ENCODE measurements at regions not wholly inside any gene's neighbourhood (a gene's known extent, or its start where the extent isn't known, plus 50 kb on each side); places are given as distances from the start of the nearest gene placed in this dataset.

GRCh38 chr11:13102865-13103539, 93.9 kb downstream of the RASSF10 start:
- WGBS (ENCODE audit: insufficient coverage, low coverage, missing lambda C conversion rate): 8% methylated on average over 5 of the region's 5 CpGs
- peak overlapping the region; percentile 22 for H3K4me2 ChIP-seq (ENCODE audit: insufficient read depth, low read length)
- DNase-seq (ENCODE audit: extremely low read depth in 1 of 4, low spot score in 3 of 4): peak in 3 of 4 experiments; percentile 18 to 87 (median 62)
- in situ Hi-C loops (cut with MboI) (no loop called here), intact Hi-C loops (cut with micrococcal nuclease) (no loop called here)
- POLR2A ChIA-PET: interaction anchor here (0.5 to 1.2 kb wide), 4 partner anchors 12 to 40 kb away, joined by 3 to 4 read pairs (median 3); no protein-coding TSS in a partner anchor
- peaks cover 31 to 56% of the 10 kb centered on the region in 2 experiments for H3K4me1 ChIP-seq (replicated peaks in 1 of 2; ENCODE audit: control insufficient read depth in 2 of 2, insufficient read depth in 2 of 2, low read length in 2 of 2)
- H3K9ac ChIP-seq (ENCODE audit: insufficient read depth in 1 of 2, low read depth in 2 of 2, low read length in 2 of 2): no peak overlapping the region; a peak in 1 of 4 replicates
- ATAC-seq: peak; percentile 57
- no peaks in the 10 kb centered on the region for H4K20me1 ChIP-seq (replicated peaks; ENCODE audit: control insufficient read depth, insufficient read depth, low read length)
- peak overlapping the region; percentile 86 for H2AFZ ChIP-seq (ENCODE audit: low read depth, low read length)
- CTCF ChIA-PET (ENCODE audit: low intra/inter-chr PET ratio): no interaction called here
- H3K9me3 ChIP-seq (replicated peaks; ENCODE audit: control insufficient read depth, insufficient read depth, low read depth, low read length): no peaks in the 10 kb centered on the region; the same call in 1 of the 2 replicates
- H3K4me3 ChIP-seq: no peak overlapping the region
- no TSS peak for BruUV-seq (replicated peaks)
- peak; percentile 62 for FAIRE-seq
- peak overlapping the region; percentile 48 for H3K27ac ChIP-seq (ENCODE audit: extremely low read depth, low read depth, low read length)
- no peaks in the 10 kb centered on the region for H3K79me2 ChIP-seq (ENCODE audit: control insufficient read depth, insufficient read depth, low read length)
- H3K27me3 ChIP-seq (ENCODE audit: control insufficient read depth in 2 of 2, insufficient read depth in 2 of 2, low read length in 2 of 2): no peaks in the 10 kb centered on the region
- H3K9me1 ChIP-seq (ENCODE audit: control insufficient read depth, insufficient read depth, low read length): no peaks in the 10 kb centered on the region
- no peaks in the 10 kb centered on the region for H3K36me3 ChIP-seq (ENCODE audit: control insufficient read depth, insufficient read depth, low read length)
- TF ChIP-seq TEAD2 (tag; IDR thresholded peaks at IDR 0.05) (no peak), L3MBTL2 (IDR thresholded peaks at IDR 0.05) (no peak), SIN3B (IDR thresholded peaks at IDR 0.05; ENCODE audit: low read depth) (no peak), ZNF707 (CRISPR knock-in tag; conservative IDR thresholded peaks at IDR 0.05) (no peak), ZFP1 (CRISPR knock-in tag; IDR thresholded peaks at IDR 0.05) (no peak), BCOR (IDR thresholded peaks at IDR 0.05) (peak; percentile 98), ZNF444 (CRISPR knock-in tag; IDR thresholded peaks at IDR 0.05) (no peak), MITF (IDR thresholded peaks at IDR 0.05) (peak; percentile 28; the same call in 1 of the 2 replicates), POLR2AphosphoS5 (IDR thresholded peaks at IDR 0.05; ENCODE audit: control insufficient read depth, insufficient read depth, low read depth, low read length) (peak; percentile 76; the same call in 1 of the 2 replicates), MBD1 (CRISPR knock-in tag; IDR thresholded peaks at IDR 0.05) (no peak), ZNF586 (CRISPR knock-in tag; conservative IDR thresholded peaks at IDR 0.05) (no peak), BRF1 (IDR thresholded peaks at IDR 0.05; ENCODE audit: borderline replicate concordance, extremely low read depth, insufficient read length) (no peak), ZNF121 (CRISPR knock-in tag; conservative IDR thresholded peaks at IDR 0.05) (no peak), ZNF589 (CRISPR knock-in tag; IDR thresholded peaks at IDR 0.05; ENCODE audit: low read depth) (no peak), RFX1 (IDR thresholded peaks at IDR 0.05) (no peak)
- TF ChIP-seq, protein P1, sequence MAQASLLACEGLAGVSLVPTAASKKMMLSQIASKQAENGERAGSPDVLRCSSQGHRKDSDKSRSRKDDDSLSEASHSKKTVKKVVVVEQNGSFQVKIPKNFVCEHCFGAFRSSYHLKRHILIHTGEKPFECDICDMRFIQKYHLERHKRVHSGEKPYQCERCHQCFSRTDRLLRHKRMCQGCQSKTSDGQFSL (CRISPR knock-in tag; IDR thresholded peaks at IDR 0.05): no peak
- TF ChIP-seq, protein P1 (tag; IDR thresholded peaks at IDR 0.05): no peak
- TF ChIP-seq, protein P2, sequence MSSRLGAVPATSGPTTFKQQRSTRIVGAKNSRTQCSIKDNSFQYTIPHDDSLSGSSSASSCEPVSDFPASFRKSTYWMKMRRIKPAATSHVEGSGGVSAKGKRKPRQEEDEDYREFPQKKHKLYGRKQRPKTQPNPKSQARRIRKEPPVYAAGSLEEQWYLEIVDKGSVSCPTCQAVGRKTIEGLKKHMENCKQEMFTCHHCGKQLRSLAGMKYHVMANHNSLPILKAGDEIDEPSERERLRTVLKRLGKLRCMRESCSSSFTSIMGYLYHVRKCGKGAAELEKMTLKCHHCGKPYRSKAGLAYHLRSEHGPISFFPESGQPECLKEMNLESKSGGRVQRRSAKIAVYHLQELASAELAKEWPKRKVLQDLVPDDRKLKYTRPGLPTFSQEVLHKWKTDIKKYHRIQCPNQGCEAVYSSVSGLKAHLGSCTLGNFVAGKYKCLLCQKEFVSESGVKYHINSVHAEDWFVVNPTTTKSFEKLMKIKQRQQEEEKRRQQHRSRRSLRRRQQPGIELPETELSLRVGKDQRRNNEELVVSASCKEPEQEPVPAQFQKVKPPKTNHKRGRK (tag; IDR thresholded peaks at IDR 0.05): no peak
